Islet of Langerhans (tissue), 1 donor: ENCODE measurements at regions not wholly inside any gene's neighbourhood (a gene's known extent, or its start where the extent isn't known, plus 50 kb on each side); places are given as distances from the start of the nearest gene placed in this dataset.

Experiments used
- FAIRE-seq: peaks from one replicate; lab custom pipeline; 2011; peaks lifted over from hg19 to GRCh38; lab: Jason Lieb, UNC

GRCh38 chr2:128988326-128988725 lies 669.7 kb upstream of the HS6ST1 start:
- no peak for FAIRE-seq

GRCh38 chr2:128988967-128989366 lies 670.3 kb upstream of the HS6ST1 start:
- no peak for FAIRE-seq

- FAIRE-seq, result no peak
These were observed 676.4 kb upstream of the HS6ST1 start for GRCh38 chr2:128995086-128995485.

GRCh38 chr2:128996078-128996477 lies 677.4 kb upstream of the HS6ST1 start:
- no peak for FAIRE-seq

- no peak for FAIRE-seq
These were observed 678.6 kb upstream of the HS6ST1 start for GRCh38 chr2:128997166-128997866.

GRCh38 chr2:129001926-129002325 lies 683.3 kb upstream of the HS6ST1 start:
- no peak for FAIRE-seq

GRCh38 chr2:129002751-129003150 lies 684.1 kb upstream of the HS6ST1 start:
- no peak for FAIRE-seq

- no peak for FAIRE-seq
These were observed 685.8 kb upstream of the HS6ST1 start for GRCh38 chr2:129004485-129004884.

- no peak for FAIRE-seq
These were observed 686.3 kb upstream of the HS6ST1 start for GRCh38 chr2:129004940-129005490.

GRCh38 chr2:129006135-129006886 lies 687.6 kb upstream of the HS6ST1 start:
- no peak for FAIRE-seq

GRCh38 chr2:129006901-129007300 lies 688.2 kb upstream of the HS6ST1 start:
- no peak for FAIRE-seq

GRCh38 chr2:129008055-129008880 lies 689.6 kb upstream of the HS6ST1 start:
- FAIRE-seq, result no peak

- FAIRE-seq, result no peak
These were observed 690.4 kb upstream of the HS6ST1 start for GRCh38 chr2:129008881-129009554.

- FAIRE-seq, result no peak
These were observed 691.0 kb upstream of the HS6ST1 start for GRCh38 chr2:129009555-129010146.

GRCh38 chr2:129010262-129010661 lies 691.6 kb upstream of the HS6ST1 start:
- FAIRE-seq, result no peak

- FAIRE-seq, result no peak
These were observed 692.9 kb upstream of the HS6ST1 start for GRCh38 chr2:129011466-129012061.

GRCh38 chr2:129014432-129014831 lies 695.8 kb upstream of the HS6ST1 start:
- FAIRE-seq, result no peak

GRCh38 chr2:129015397-129016285 lies 697.0 kb upstream of the HS6ST1 start:
- no peak for FAIRE-seq

- FAIRE-seq, result no peak
These were observed 698.3 kb upstream of the HS6ST1 start for GRCh38 chr2:129016972-129017371.

- FAIRE-seq, result no peak
These were observed 706.1 kb upstream of the HS6ST1 start for GRCh38 chr2:129024796-129025195.
